ENCODE measurements at regions not wholly inside any gene's neighbourhood (a gene's known extent, or its start where the extent isn't known, plus 50 kb on each side); places are given as distances from the start of the nearest gene placed in this dataset.
A peak's percentile ranks its signal among the peaks of the same experiment; 100 is the strongest.

DNA sequence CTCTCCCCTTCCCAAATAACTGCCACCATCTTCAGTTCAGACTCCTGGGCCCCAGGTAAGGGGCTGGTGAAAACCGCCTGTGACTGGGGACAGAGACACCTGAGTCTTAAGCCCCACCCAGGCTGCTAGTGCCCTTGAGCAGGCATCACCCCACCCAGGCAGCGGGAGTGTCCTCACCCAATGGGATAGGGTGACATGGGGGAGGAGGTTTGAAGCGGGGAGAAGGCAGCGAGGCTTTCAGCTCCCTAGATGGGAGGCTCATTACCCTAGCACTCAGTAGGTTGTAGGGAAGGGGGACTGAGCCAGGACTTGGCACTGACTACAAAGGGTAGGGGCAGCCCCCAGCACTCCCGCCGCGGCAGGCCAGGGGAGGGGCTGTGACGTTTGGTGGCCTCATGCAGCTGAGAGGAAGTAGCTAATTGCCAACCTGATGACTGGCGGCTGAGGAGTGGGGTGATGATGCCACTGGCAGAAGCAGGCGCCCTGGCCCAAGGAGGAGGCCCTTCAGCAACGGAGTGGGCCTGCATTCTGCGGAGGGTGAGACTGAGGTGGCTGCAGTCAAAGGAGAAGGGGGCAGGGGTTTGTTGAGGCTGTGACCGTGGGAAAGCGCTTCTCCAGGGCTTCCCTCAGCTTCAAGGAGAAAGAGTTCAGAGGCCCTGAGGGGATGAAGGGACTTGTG, 126.9 kb downstream of the MRPL14 start (continued):
- TF ChIP-seq, protein P1, sequence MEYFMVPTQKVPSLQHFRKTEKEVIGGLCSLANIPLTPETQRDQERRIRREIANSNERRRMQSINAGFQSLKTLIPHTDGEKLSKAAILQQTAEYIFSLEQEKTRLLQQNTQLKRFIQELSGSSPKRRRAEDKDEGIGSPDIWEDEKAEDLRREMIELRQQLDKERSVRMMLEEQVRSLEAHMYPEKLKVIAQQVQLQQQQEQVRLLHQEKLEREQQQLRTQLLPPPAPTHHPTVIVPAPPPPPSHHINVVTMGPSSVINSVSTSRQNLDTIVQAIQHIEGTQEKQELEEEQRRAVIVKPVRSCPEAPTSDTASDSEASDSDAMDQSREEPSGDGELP (IDR thresholded peaks at IDR 0.05; ENCODE audit: borderline replicate concordance, low read depth): peak; percentile 32; the same call in 1 of the 2 replicates
- TF ChIP-seq, protein P2, sequence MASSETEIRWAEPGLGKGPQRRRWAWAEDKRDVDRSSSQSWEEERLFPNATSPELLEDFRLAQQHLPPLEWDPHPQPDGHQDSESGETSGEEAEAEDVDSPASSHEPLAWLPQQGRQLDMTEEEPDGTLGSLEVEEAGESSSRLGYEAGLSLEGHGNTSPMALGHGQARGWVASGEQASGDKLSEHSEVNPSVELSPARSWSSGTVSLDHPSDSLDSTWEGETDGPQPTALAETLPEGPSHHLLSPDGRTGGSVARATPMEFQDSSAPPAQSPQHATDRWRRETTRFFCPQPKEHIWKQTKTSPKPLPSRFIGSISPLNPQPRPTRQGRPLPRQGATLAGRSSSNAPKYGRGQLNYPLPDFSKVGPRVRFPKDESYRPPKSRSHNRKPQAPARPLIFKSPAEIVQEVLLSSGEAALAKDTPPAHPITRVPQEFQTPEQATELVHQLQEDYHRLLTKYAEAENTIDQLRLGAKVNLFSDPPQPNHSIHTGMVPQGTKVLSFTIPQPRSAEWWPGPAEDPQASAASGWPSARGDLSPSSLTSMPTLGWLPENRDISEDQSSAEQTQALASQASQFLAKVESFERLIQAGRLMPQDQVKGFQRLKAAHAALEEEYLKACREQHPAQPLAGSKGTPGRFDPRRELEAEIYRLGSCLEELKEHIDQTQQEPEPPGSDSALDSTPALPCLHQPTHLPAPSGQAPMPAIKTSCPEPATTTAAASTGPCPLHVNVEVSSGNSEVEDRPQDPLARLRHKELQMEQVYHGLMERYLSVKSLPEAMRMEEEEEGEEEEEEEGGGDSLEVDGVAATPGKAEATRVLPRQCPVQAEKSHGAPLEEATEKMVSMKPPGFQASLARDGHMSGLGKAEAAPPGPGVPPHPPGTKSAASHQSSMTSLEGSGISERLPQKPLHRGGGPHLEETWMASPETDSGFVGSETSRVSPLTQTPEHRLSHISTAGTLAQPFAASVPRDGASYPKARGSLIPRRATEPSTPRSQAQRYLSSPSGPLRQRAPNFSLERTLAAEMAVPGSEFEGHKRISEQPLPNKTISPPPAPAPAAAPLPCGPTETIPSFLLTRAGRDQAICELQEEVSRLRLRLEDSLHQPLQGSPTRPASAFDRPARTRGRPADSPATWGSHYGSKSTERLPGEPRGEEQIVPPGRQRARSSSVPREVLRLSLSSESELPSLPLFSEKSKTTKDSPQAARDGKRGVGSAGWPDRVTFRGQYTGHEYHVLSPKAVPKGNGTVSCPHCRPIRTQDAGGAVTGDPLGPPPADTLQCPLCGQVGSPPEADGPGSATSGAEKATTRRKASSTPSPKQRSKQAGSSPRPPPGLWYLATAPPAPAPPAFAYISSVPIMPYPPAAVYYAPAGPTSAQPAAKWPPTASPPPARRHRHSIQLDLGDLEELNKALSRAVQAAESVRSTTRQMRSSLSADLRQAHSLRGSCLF (CRISPR knock-in tag; IDR thresholded peaks at IDR 0.05; ENCODE audit: borderline replicate concordance): no peak
- TF ChIP-seq ZFP36L1 (CRISPR knock-in tag; IDR thresholded peaks at IDR 0.05): no peak
- no peak for TF ChIP-seq ISL2 (CRISPR knock-in tag; IDR thresholded peaks at IDR 0.05)
- TF ChIP-seq, protein P3, sequence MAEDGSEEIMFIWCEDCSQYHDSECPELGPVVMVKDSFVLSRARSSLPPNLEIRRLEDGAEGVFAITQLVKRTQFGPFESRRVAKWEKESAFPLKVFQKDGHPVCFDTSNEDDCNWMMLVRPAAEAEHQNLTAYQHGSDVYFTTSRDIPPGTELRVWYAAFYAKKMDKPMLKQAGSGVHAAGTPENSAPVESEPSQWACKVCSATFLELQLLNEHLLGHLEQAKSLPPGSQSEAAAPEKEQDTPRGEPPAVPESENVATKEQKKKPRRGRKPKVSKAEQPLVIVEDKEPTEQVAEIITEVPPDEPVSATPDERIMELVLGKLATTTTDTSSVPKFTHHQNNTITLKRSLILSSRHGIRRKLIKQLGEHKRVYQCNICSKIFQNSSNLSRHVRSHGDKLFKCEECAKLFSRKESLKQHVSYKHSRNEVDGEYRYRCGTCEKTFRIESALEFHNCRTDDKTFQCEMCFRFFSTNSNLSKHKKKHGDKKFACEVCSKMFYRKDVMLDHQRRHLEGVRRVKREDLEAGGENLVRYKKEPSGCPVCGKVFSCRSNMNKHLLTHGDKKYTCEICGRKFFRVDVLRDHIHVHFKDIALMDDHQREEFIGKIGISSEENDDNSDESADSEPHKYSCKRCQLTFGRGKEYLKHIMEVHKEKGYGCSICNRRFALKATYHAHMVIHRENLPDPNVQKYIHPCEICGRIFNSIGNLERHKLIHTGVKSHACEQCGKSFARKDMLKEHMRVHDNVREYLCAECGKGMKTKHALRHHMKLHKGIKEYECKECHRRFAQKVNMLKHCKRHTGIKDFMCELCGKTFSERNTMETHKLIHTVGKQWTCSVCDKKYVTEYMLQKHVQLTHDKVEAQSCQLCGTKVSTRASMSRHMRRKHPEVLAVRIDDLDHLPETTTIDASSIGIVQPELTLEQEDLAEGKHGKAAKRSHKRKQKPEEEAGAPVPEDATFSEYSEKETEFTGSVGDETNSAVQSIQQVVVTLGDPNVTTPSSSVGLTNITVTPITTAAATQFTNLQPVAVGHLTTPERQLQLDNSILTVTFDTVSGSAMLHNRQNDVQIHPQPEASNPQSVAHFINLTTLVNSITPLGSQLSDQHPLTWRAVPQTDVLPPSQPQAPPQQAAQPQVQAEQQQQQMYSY (CRISPR knock-in tag; IDR thresholded peaks at IDR 0.05): no peak
- TF ChIP-seq, protein P4, sequence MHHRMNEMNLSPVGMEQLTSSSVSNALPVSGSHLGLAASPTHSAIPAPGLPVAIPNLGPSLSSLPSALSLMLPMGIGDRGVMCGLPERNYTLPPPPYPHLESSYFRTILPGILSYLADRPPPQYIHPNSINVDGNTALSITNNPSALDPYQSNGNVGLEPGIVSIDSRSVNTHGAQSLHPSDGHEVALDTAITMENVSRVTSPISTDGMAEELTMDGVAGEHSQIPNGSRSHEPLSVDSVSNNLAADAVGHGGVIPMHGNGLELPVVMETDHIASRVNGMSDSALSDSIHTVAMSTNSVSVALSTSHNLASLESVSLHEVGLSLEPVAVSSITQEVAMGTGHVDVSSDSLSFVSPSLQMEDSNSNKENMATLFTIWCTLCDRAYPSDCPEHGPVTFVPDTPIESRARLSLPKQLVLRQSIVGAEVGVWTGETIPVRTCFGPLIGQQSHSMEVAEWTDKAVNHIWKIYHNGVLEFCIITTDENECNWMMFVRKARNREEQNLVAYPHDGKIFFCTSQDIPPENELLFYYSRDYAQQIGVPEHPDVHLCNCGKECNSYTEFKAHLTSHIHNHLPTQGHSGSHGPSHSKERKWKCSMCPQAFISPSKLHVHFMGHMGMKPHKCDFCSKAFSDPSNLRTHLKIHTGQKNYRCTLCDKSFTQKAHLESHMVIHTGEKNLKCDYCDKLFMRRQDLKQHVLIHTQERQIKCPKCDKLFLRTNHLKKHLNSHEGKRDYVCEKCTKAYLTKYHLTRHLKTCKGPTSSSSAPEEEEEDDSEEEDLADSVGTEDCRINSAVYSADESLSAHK (CRISPR knock-in tag; IDR thresholded peaks at IDR 0.05; ENCODE audit: borderline replicate concordance): no peak
- no peak; the same call in 1 of the 2 replicates for TF ChIP-seq ZNF274 (CRISPR knock-in tag; IDR thresholded peaks at IDR 0.05)
- no peak for TF ChIP-seq YEATS4 (CRISPR knock-in tag; IDR thresholded peaks at IDR 0.05; ENCODE audit: borderline replicate concordance)
- TF ChIP-seq, protein P5, sequence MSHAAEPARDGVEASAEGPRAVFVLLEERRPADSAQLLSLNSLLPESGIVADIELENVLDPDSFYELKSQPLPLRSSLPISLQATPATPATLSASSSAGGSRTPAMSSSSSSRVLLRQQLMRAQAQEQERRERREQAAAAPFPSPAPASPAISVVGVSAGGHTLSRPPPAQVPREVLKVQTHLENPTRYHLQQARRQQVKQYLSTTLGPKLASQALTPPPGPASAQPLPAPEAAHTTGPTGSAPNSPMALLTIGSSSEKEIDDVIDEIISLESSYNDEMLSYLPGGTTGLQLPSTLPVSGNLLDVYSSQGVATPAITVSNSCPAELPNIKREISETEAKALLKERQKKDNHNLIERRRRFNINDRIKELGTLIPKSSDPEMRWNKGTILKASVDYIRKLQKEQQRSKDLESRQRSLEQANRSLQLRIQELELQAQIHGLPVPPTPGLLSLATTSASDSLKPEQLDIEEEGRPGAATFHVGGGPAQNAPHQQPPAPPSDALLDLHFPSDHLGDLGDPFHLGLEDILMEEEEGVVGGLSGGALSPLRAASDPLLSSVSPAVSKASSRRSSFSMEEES (CRISPR knock-in tag; IDR thresholded peaks at IDR 0.05): no peak
- TF ChIP-seq ZNF382 (CRISPR knock-in tag; IDR thresholded peaks at IDR 0.05; ENCODE audit: borderline replicate concordance): no peak
- TF ChIP-seq ZBTB21 (CRISPR knock-in tag; IDR thresholded peaks at IDR 0.05): peak; percentile 39; the same call in 1 of the 2 replicates
- TF ChIP-seq TCF7 (IDR thresholded peaks at IDR 0.05; ENCODE audit: low read depth): peak; percentile 4; the same call in 1 of the 2 replicates
- TF ChIP-seq BRD4 (CRISPR knock-in tag; IDR thresholded peaks at IDR 0.05): no peak
- no peak for TF ChIP-seq RARG (CRISPR knock-in tag; IDR thresholded peaks at IDR 0.05; ENCODE audit: low read depth)
- TF ChIP-seq ZNF225 (CRISPR knock-in tag; IDR thresholded peaks at IDR 0.05): no peak
- no peak for TF ChIP-seq ZNF577 (CRISPR knock-in tag; IDR thresholded peaks at IDR 0.05; ENCODE audit: borderline replicate concordance, low read depth)
